ENCODE measurements at regions not wholly inside any gene's neighbourhood (a gene's known extent, or its start where the extent isn't known, plus 50 kb on each side); places are given as distances from the start of the nearest gene placed in this dataset.
"Not testable (repeated sequence)": the region's sequence is repeated elsewhere in the genome, so short reads cannot be mapped to it uniquely, and the experiment has no call there.

- TF ChIP-seq PATZ1 (CRISPR knock-in tag; IDR thresholded peaks at IDR 0.05; ENCODE audit: borderline replicate concordance); ZNF70 (CRISPR knock-in tag; IDR thresholded peaks at IDR 0.05); BACH2 (CRISPR knock-in tag; IDR thresholded peaks at IDR 0.05; ENCODE audit: borderline replicate concordance); ZFP30 (CRISPR knock-in tag; IDR thresholded peaks at IDR 0.05); CSDC2 (CRISPR knock-in tag; IDR thresholded peaks at IDR 0.05): not testable (repeated sequence)
Observed at GRCh38 chr3:75388486-75389124, 275.5 kb upstream of the FRG2C start.

Measured in SK-N-SH treated with all-trans-retinoic acid at 6 μM for 48 hours (cell line).